GM19324 (cell line): ENCODE measurements at regions not wholly inside any gene's neighbourhood (a gene's known extent, or its start where the extent isn't known, plus 50 kb on each side); places are given as distances from the start of the nearest gene placed in this dataset.
"Not testable (repeated sequence)": the region's sequence is repeated elsewhere in the genome, so short reads cannot be mapped to it uniquely, and the experiment has no call there.

ENCODE experiments used
- ATAC-seq: cut with Tn5 transposase; IDR thresholded peaks from one replicate; pipeline ENCODE4 v1.9.1; 2021; ENCODE audit warnings: mild to moderate bottlenecking, moderate library complexity; ENCODE audit not compliant: unreplicated experiment, low FRiP score

GRCh38 chr6:63475707-63476106 lies 96.6 kb upstream of the LOC128125822 start:
- no peak for ATAC-seq

DNA sequence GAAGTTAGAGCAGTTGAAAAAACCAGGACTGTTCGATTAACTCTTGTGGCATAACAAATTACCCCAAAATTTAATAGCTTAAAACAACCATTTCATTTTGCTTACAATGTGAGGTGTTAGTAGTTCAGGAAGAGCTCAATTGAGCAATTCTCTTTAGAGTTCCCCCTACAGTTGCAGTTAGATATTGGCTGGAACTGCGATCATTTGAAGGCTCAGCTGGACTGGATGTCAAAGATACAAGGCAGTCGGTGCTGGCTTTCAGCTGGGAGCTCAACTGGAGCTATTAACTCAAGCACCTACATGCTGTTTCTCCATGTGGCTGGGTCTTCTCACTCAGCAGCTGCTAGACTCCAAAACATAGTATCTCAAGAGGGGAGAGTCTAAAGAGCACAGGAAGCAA lies 96.0 kb upstream of the LOC128125822 start:
- ATAC-seq, result no peak

GRCh38 chr6:63477422-63478040 lies 94.7 kb upstream of the LOC128125822 start:
- ATAC-seq, result no peak

DNA sequence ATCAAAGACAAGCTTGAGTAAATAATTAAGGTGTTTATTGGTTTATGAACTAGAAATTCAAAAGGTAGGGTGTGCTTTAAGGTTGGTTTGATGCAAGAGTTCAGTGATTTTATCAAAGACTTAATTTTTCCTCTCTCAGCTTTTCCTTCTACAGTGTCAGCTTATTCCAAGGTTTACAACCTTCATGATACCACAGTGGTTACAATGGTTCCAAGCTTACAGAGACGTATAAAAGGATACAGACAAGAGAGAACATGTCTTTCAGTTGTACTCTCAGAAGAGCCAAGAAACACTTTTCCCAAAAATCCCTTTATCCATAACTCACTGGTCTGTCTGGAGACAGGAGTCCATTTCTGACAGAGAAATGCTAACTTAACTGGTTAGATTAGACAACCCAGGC lies 93.5 kb upstream of the LOC128125822 start:
- ATAC-seq, result no peak

DNA sequence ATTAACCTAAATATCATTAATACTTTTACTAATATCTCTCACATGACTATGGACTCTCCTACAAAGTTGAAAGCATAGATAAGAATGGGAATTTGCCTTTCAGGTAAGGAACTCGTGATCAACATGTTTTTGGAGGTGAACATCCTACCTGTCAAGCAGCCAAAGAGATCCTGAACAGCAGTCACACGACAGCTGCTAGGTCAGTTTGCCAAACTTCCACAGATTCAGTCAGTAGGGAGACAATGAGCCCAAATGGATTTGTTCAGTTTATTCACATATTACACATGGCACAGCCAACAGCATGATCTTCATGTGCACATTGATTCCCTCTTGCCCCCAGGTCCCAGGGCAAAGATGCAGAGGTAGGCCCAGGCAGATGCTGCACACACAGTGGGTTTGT lies 86.1 kb upstream of the LOC128125822 start:
- no peak for ATAC-seq

- no peak for ATAC-seq
These were observed 85.0 kb upstream of the LOC128125822 start for GRCh38 chr6:63487103-63487813.

- ATAC-seq, result no peak
These were observed 81.2 kb upstream of the LOC128125822 start for GRCh38 chr6:63491119-63491518.

GRCh38 chr6:63492476-63492875 lies 79.8 kb upstream of the LOC128125822 start:
- ATAC-seq, result no peak

- ATAC-seq, result no peak
These were observed 78.7 kb upstream of the LOC128125822 start for GRCh38 chr6:63493557-63493956.

GRCh38 chr6:63496361-63496804 lies 75.9 kb upstream of the LOC128125822 start:
- no peak for ATAC-seq

DNA sequence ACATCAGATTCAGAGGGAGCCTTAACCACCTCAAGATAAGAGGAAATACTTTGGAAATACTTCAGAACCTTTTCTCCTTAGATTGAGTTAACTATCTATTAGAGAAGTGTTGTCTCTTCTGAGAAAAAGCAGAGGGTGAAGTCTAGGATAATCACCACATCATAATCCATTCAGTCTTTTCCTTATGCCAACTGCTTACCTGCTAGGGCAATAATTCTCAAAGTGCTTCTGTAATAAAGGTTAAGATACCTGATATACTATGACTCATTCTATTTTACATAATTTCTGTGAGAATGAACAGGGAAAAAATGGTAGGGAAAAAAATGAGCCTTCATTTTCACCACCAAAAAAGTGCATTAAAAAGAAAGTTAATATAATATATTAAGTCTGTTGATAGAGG lies 70.1 kb upstream of the LOC128125822 start:
- no peak for ATAC-seq

- no peak for ATAC-seq
These were observed 69.1 kb upstream of the LOC128125822 start for GRCh38 chr6:63503199-63503598.

DNA sequence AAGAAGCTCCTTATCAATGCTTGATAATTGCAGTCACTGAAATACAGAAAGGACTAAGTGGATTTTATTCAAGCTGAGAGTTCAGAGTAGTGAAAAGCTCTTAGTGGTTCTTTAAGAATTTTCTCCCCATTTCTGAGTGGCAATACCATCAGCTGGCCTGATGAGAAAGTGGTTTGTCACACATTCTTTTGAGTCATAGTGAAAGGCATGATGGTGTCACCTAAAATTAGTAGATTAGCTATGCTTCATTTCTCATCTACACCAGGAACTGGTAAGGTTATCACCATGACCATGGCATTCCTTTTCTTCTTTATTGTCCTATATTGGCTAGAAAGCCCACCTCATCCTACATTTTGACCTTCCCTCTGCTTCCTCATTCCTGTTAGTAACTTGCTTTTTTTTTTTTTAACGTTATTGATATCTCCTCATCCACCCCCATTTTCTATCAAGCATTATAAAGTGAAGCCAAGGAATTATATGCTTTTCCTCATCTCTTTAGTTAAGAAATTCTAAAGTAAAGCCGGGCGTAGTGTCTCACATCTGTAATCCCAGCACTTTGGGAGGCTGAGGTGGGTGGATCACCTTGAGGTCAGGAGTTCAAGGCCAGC lies 67.4 kb upstream of the LOC128125822 start:
- peak; percentile 94 for ATAC-seq

DNA sequence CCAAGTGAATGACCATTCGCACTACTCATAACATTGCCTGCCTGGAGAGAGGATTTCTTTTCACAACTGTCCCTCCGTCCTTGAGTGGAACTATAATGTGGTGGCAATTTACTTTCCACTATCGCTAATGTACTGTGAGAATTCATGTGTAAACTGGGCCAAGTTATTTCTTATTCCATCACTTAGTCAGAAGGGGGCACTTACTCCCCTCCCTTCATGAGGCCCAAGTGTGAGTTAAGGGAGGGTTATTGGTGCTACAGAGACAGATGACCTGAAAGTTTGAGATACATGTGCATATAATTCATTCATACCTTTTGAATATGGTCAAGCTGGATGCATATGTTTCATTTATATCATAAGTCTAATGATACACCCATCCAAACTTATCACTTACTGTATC lies 65.2 kb upstream of the LOC128125822 start:
- no peak for ATAC-seq

- no peak for ATAC-seq
These were observed 62.5 kb upstream of the LOC128125822 start for GRCh38 chr6:63509652-63510352.

DNA sequence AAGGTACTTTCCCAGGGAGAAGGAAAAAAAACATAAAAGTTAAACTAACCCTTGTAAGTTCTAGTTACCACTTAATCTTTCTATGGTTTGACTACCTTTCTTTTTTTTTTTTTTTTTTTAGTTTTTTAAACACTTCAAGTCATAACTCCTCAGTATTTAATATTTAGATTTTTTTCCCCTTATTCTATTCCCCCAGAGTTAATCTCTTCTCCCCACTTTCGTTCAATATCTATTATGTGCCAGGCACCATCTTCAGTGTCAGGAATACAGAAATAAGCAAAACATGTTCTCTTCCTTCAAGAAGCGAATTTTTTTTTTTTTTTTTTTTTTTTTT lies 62.0 kb upstream of the LOC128125822 start:
- ATAC-seq, result no peak

GRCh38 chr6:63510849-63511248 lies 61.4 kb upstream of the LOC128125822 start:
- ATAC-seq, result no peak

- ATAC-seq, result no peak
These were observed 57.6 kb upstream of the LOC128125822 start for GRCh38 chr6:63514488-63515173.

DNA sequence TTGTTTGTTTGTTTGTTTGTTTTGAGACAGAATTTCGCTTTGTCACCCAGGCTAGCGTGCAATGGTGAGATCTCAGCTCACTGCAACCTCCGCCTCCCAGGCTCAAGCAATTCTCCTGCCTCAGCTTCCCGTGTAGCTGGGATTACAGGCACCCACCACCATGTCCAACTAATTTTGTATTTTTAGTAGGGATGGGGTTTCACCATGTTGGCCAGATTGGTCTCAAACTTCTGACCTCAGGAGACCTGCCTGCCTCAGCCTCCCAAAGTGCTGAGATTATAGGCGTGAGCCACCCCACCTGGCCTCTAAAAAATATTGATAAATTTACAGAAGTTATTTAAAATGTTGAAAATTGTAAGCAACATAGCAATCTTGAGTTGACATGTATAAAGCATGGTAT lies 57.1 kb upstream of the LOC128125822 start:
- not testable (repeated sequence) for ATAC-seq

DNA sequence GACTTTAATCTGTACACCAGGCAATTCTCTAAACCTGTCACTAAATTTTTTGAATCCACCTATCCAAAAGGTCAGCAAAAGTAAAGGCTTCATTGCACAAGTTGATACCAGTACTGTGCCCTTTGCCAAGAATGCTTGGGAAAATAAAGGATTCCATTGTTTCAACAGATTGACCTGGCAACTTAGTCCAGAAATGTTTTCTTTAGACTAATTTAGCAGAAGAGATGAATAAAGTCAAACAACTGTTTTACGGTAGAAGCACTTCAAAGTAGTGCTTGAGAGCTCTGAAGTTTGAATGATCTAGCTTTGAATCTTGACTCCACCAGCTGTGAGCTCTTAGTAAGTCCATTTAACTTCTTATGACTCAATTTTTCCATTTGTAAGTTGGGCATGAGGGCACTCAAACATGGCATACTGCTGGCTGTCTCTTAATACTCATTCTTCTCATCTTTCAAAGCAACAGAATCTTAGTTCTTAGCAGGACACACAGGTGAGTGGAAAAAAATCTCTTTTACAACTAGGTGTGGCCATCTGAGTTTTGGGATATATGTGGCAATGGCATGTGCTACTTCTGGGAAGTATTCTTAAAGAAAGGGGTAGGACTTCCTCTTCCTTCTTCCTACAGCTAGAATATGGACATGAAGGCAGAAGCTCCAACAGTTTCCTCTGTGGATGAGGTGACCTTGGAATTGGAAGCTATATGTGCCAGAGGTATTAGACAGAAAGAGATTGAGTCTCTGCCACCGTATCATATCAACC lies 55.9 kb upstream of the LOC128125822 start:
- ATAC-seq, result no peak
